ENCODE measurements at regions not wholly inside any gene's neighbourhood (a gene's known extent, or its start where the extent isn't known, plus 50 kb on each side); places are given as distances from the start of the nearest gene placed in this dataset.

GRCh38 chr10:120975072-120975867, 124.1 kb downstream of the WDR11 start:
- peaks cover 38 to 47% (median 39%) of the 10 kb centered on the region in 3 donors for H3K27me3 ChIP-seq (ENCODE audit: control insufficient read depth in 3 of 3, insufficient read depth in 3 of 3, low read length in 3 of 3)
- H3K27ac ChIP-seq (ENCODE audit: low read depth, low read length), result no peak overlapping the region
- H3K9ac ChIP-seq (ENCODE audit: low read depth in 1 of 3, low read length in 3 of 3), result no peak overlapping the region
- H3K4me3 ChIP-seq (ENCODE audit: low read length in 3 of 3), result no peak overlapping the region
- H3K4me1 ChIP-seq (ENCODE audit: control insufficient read depth in 3 of 3, insufficient read depth in 3 of 3, low read length in 3 of 3), result peaks cover 6 to 9% (median 7%) of the 10 kb centered on the region in 3 donors
- H3K36me3 ChIP-seq (ENCODE audit: control insufficient read depth in 3 of 3, insufficient read depth in 3 of 3, low read length in 3 of 3), result no peaks in the 10 kb centered on the region
- H3K9me3 ChIP-seq (ENCODE audit: control insufficient read depth in 3 of 3, low read length in 3 of 3), result peaks cover 0 to 25% (median 2%) of the 10 kb centered on the region in 3 donors

GRCh38 chr10:120975868-120976225, 124.7 kb downstream of the WDR11 start:
- H3K27ac ChIP-seq (ENCODE audit: low read depth, low read length), result no peak overlapping the region
- peaks cover 6 to 9% (median 7%) of the 10 kb centered on the region in 3 donors for H3K4me1 ChIP-seq (ENCODE audit: control insufficient read depth in 3 of 3, insufficient read depth in 3 of 3, low read length in 3 of 3)
- H3K4me3 ChIP-seq (ENCODE audit: low read length in 3 of 3), result no peak overlapping the region
- peaks cover 38 to 47% (median 43%) of the 10 kb centered on the region in 3 donors for H3K27me3 ChIP-seq (ENCODE audit: control insufficient read depth in 3 of 3, insufficient read depth in 3 of 3, low read length in 3 of 3)
- peaks cover 0 to 25% (median 2%) of the 10 kb centered on the region in 3 donors for H3K9me3 ChIP-seq (ENCODE audit: control insufficient read depth in 3 of 3, low read length in 3 of 3)
- no peaks in the 10 kb centered on the region for H3K36me3 ChIP-seq (ENCODE audit: control insufficient read depth in 3 of 3, insufficient read depth in 3 of 3, low read length in 3 of 3)
- H3K9ac ChIP-seq (ENCODE audit: low read depth in 1 of 3, low read length in 3 of 3), result no peak overlapping the region

GRCh38 chr10:120977897-120978296, 126.7 kb downstream of the WDR11 start:
- H3K36me3 ChIP-seq (ENCODE audit: control insufficient read depth in 3 of 3, insufficient read depth in 3 of 3, low read length in 3 of 3), result no peaks in the 10 kb centered on the region
- no peak overlapping the region for H3K9ac ChIP-seq (ENCODE audit: low read depth in 1 of 3, low read length in 3 of 3)
- peaks cover 43 to 52% (median 44%) of the 10 kb centered on the region in 3 donors for H3K27me3 ChIP-seq (ENCODE audit: control insufficient read depth in 3 of 3, insufficient read depth in 3 of 3, low read length in 3 of 3)
- H3K4me3 ChIP-seq (ENCODE audit: low read length in 3 of 3), result no peak overlapping the region
- H3K9me3 ChIP-seq (ENCODE audit: control insufficient read depth in 3 of 3, low read length in 3 of 3), result peaks cover 0 to 24% (median 2%) of the 10 kb centered on the region in 3 donors
- H3K4me1 ChIP-seq (ENCODE audit: control insufficient read depth in 3 of 3, insufficient read depth in 3 of 3, low read length in 3 of 3), result peaks cover 6 to 9% (median 7%) of the 10 kb centered on the region in 3 donors
- H3K27ac ChIP-seq (ENCODE audit: low read depth, low read length), result no peak overlapping the region

GRCh38 chr10:120978589-120979252, 127.6 kb downstream of the WDR11 start:
- Histone ChIP-seq H3K27ac (ENCODE audit: low read depth, low read length) (no peak overlapping the region), H3K9ac (ENCODE audit: low read depth in 1 of 3, low read length in 3 of 3) (no peak overlapping the region), H3K36me3 (ENCODE audit: control insufficient read depth in 3 of 3, insufficient read depth in 3 of 3, low read length in 3 of 3) (no peaks in the 10 kb centered on the region), H3K9me3 (ENCODE audit: control insufficient read depth in 3 of 3, low read length in 3 of 3) (peaks cover 0 to 20% (median 1%) of the 10 kb centered on the region in 3 donors), H3K4me3 (ENCODE audit: low read length in 3 of 3) (peak overlapping the region in 1 of 3 donors; percentile 54), H3K4me1 (ENCODE audit: control insufficient read depth in 3 of 3, insufficient read depth in 3 of 3, low read length in 3 of 3) (peaks cover 6 to 9% (median 7%) of the 10 kb centered on the region in 3 donors), H3K27me3 (ENCODE audit: control insufficient read depth in 3 of 3, insufficient read depth in 3 of 3, low read length in 3 of 3) (peaks cover 43 to 50% (median 43%) of the 10 kb centered on the region in 3 donors)

GRCh38 chr10:120979435-120980278, 128.5 kb downstream of the WDR11 start:
- Histone ChIP-seq H3K27ac (ENCODE audit: low read depth, low read length) (no peak overlapping the region), H3K4me1 (ENCODE audit: control insufficient read depth in 3 of 3, insufficient read depth in 3 of 3, low read length in 3 of 3) (peaks cover 6 to 9% (median 7%) of the 10 kb centered on the region in 3 donors), H3K9me3 (ENCODE audit: control insufficient read depth in 3 of 3, low read length in 3 of 3) (peaks cover 0 to 12% (median 0%) of the 10 kb centered on the region in 3 donors), H3K27me3 (ENCODE audit: control insufficient read depth in 3 of 3, insufficient read depth in 3 of 3, low read length in 3 of 3) (peaks cover 43 to 52% (median 43%) of the 10 kb centered on the region in 3 donors), H3K9ac (ENCODE audit: low read depth in 1 of 3, low read length in 3 of 3) (no peak overlapping the region), H3K36me3 (ENCODE audit: control insufficient read depth in 3 of 3, insufficient read depth in 3 of 3, low read length in 3 of 3) (no peaks in the 10 kb centered on the region), H3K4me3 (ENCODE audit: low read length in 3 of 3) (peak overlapping the region; percentile 30 to 58 (median 54))

GRCh38 chr10:120980279-120981255, 129.4 kb downstream of the WDR11 start:
- no peak overlapping the region for H3K27ac ChIP-seq (ENCODE audit: low read depth, low read length)
- H3K27me3 ChIP-seq (ENCODE audit: control insufficient read depth in 3 of 3, insufficient read depth in 3 of 3, low read length in 3 of 3), result peaks cover 43 to 49% (median 43%) of the 10 kb centered on the region in 3 donors
- no peak overlapping the region for H3K4me3 ChIP-seq (ENCODE audit: low read length in 3 of 3)
- H3K9me3 ChIP-seq (ENCODE audit: control insufficient read depth in 3 of 3, low read length in 3 of 3), result peaks cover 0 to 4% (median 0%) of the 10 kb centered on the region in 3 donors
- no peak overlapping the region for H3K9ac ChIP-seq (ENCODE audit: low read depth in 1 of 3, low read length in 3 of 3)
- peaks cover 6 to 9% (median 7%) of the 10 kb centered on the region in 3 donors for H3K4me1 ChIP-seq (ENCODE audit: control insufficient read depth in 3 of 3, insufficient read depth in 3 of 3, low read length in 3 of 3)
- H3K36me3 ChIP-seq (ENCODE audit: control insufficient read depth in 3 of 3, insufficient read depth in 3 of 3, low read length in 3 of 3), result no peaks in the 10 kb centered on the region

- H3K4me1 ChIP-seq (ENCODE audit: control insufficient read depth in 3 of 3, insufficient read depth in 3 of 3, low read length in 3 of 3), result peaks cover 6 to 9% (median 7%) of the 10 kb centered on the region in 3 donors
- no peak overlapping the region for H3K27ac ChIP-seq (ENCODE audit: low read depth, low read length)
- H3K9ac ChIP-seq (ENCODE audit: low read depth in 1 of 3, low read length in 3 of 3), result no peak overlapping the region
- H3K36me3 ChIP-seq (ENCODE audit: control insufficient read depth in 3 of 3, insufficient read depth in 3 of 3, low read length in 3 of 3), result no peaks in the 10 kb centered on the region
- H3K27me3 ChIP-seq (ENCODE audit: control insufficient read depth in 3 of 3, insufficient read depth in 3 of 3, low read length in 3 of 3), result peaks cover 31 to 40% (median 31%) of the 10 kb centered on the region in 3 donors
- H3K4me3 ChIP-seq (ENCODE audit: low read length in 3 of 3), result no peak overlapping the region
- no peaks in the 10 kb centered on the region for H3K9me3 ChIP-seq (ENCODE audit: control insufficient read depth in 3 of 3, low read length in 3 of 3)
Observed at GRCh38 chr10:120981601-120982391, 130.6 kb downstream of the WDR11 start.

GRCh38 chr10:120982507-120982906, 131.3 kb downstream of the WDR11 start:
- Histone ChIP-seq H3K27ac (ENCODE audit: low read depth, low read length) (no peak overlapping the region), H3K27me3 (ENCODE audit: control insufficient read depth in 3 of 3, insufficient read depth in 3 of 3, low read length in 3 of 3) (peaks cover 27 to 38% (median 29%) of the 10 kb centered on the region in 3 donors), H3K4me1 (ENCODE audit: control insufficient read depth in 3 of 3, insufficient read depth in 3 of 3, low read length in 3 of 3) (peaks cover 6 to 9% (median 7%) of the 10 kb centered on the region in 3 donors), H3K9me3 (ENCODE audit: control insufficient read depth in 3 of 3, low read length in 3 of 3) (no peaks in the 10 kb centered on the region), H3K36me3 (ENCODE audit: control insufficient read depth in 3 of 3, insufficient read depth in 3 of 3, low read length in 3 of 3) (no peaks in the 10 kb centered on the region), H3K4me3 (ENCODE audit: low read length in 3 of 3) (no peak overlapping the region), H3K9ac (ENCODE audit: low read depth in 1 of 3, low read length in 3 of 3) (no peak overlapping the region)

Measured in skeletal muscle tissue (tissue), 3 donors.